GM18499 (cell line): ENCODE measurements at regions not wholly inside any gene's neighbourhood (a gene's known extent, or its start where the extent isn't known, plus 50 kb on each side); places are given as distances from the start of the nearest gene placed in this dataset.
"Not testable (repeated sequence)": the region's sequence is repeated elsewhere in the genome, so short reads cannot be mapped to it uniquely, and the experiment has no call there.

Experiments
- ATAC-seq: cut with Tn5 transposase; IDR thresholded peaks from one replicate; pipeline ENCODE4 v1.9.1; 2021; ENCODE audit warnings: moderate number of reproducible peaks; ENCODE audit not compliant: insufficient read depth, unreplicated experiment

- ATAC-seq = no peak
Observed at GRCh38 chr2:208673631-208674030, 267.0 kb downstream of the PTH2R start.

- no peak for ATAC-seq
Observed at GRCh38 chr2:208674919-208675318, 268.3 kb downstream of the PTH2R start.

- not testable (repeated sequence) for ATAC-seq
Observed at GRCh38 chr2:208685929-208686328, 279.3 kb downstream of the PTH2R start.

- no peak for ATAC-seq
Observed at GRCh38 chr2:208686665-208687064, 280.1 kb downstream of the PTH2R start.

GRCh38 chr2:208687720-208688119, 281.1 kb downstream of the PTH2R start:
- ATAC-seq = not testable (repeated sequence)

GRCh38 chr2:208698114-208698513, 291.5 kb downstream of the PTH2R start:
- ATAC-seq = no peak

- ATAC-seq = no peak
Observed at GRCh38 chr2:208708486-208708885, 301.9 kb downstream of the PTH2R start.

GRCh38 chr2:208711598-208711997, 305.0 kb downstream of the PTH2R start:
- ATAC-seq = no peak

- no peak for ATAC-seq
Observed at GRCh38 chr2:208713066-208713745, 306.6 kb downstream of the PTH2R start.

GRCh38 chr2:208718828-208719227, 312.2 kb downstream of the PTH2R start:
- no peak for ATAC-seq

GRCh38 chr2:208722731-208723130, 316.1 kb downstream of the PTH2R start:
- ATAC-seq = no peak

GRCh38 chr2:208725280-208725679, 318.7 kb downstream of the PTH2R start:
- ATAC-seq = no peak

- no peak for ATAC-seq
Observed at GRCh38 chr2:208726242-208726641, 319.6 kb downstream of the PTH2R start.

GRCh38 chr2:208751663-208752415, 345.2 kb downstream of the PTH2R start:
- ATAC-seq = not testable (repeated sequence)

GRCh38 chr2:208757364-208757763, 350.8 kb downstream of the PTH2R start:
- ATAC-seq = no peak

- not testable (repeated sequence) for ATAC-seq
Observed at GRCh38 chr2:208773074-208773473, 366.5 kb downstream of the PTH2R start.

GRCh38 chr2:208781166-208781565, 374.6 kb downstream of the PTH2R start:
- ATAC-seq = no peak

GRCh38 chr2:208782097-208782496, 375.5 kb downstream of the PTH2R start:
- no peak for ATAC-seq

- no peak for ATAC-seq
Observed at GRCh38 chr2:208783184-208783583, 376.6 kb downstream of the PTH2R start.

- not testable (repeated sequence) for ATAC-seq
Observed at GRCh38 chr2:208784774-208785173, 378.2 kb downstream of the PTH2R start.

GRCh38 chr2:208791257-208791656, 384.7 kb downstream of the PTH2R start:
- ATAC-seq = no peak

GRCh38 chr2:208792766-208793165, 386.2 kb downstream of the PTH2R start:
- ATAC-seq = no peak
